Ovary (tissue), 7 donors: ENCODE measurements at regions not wholly inside any gene's neighbourhood (a gene's known extent, or its start where the extent isn't known, plus 50 kb on each side); places are given as distances from the start of the nearest gene placed in this dataset.

Source experiments
- DNase-seq, 5 donors: peaks; one replicate each; pipeline ENCODE4 v3.0.0-alpha.2; 2019 to 2020
- H3K27ac ChIP-seq, 2 donors: fragments of 200-600 bp; one replicate each; pipeline versions ENCODE4 v1.5.1 to v1.8.0; 2019 to 2022
- H3K27me3 ChIP-seq: fragments of 200-600 bp; one replicate; pipeline ENCODE4 v1.8.0; 2022
- H3K36me3 ChIP-seq: fragments of 200-600 bp; sonication (generic); one replicate; pipeline ENCODE4 v1.5.1; 2019
- H3K4me1 ChIP-seq: one replicate; pipeline ENCODE4 v1.8.1; 2013; ENCODE audit warnings: mild to moderate bottlenecking, moderate library complexity; ENCODE audit not compliant: insufficient read depth
- H3K4me3 ChIP-seq: fragments of 200-600 bp; sonication (generic); one replicate; pipeline ENCODE4 v1.5.1; 2017
- H3K9me3 ChIP-seq, 2 donors: fragments of 200-600 bp in 1 of 2; sonication (generic) in 1 of 2; one replicate each; pipeline versions ENCODE4 v1.5.1 to v1.8.1; 2013 to 2019; ENCODE audit warnings: mild to moderate bottlenecking in 1 of 2, moderate library complexity in 1 of 2
- CTCF ChIP-seq, 3 donors: fragments of 450-650 bp in 2 of 3; fragments of 200-600 bp in 1 of 3; IDR thresholded peaks; one replicate each; pipeline versions ENCODE4 v1.5.1 to v1.8.0; 2016 to 2022; ENCODE audit warnings: antibody characterized with exemption in 3 of 3, mild to moderate bottlenecking in 1 of 3
- EP300 ChIP-seq: sonication (generic); formaldehyde crosslinking; IDR thresholded peaks from one replicate; pipeline ENCODE4 v1.6.1; 2017; ENCODE audit warnings: antibody characterized with exemption
- POLR2A ChIP-seq: fragments of 450-650 bp; IDR thresholded peaks from one replicate; pipeline ENCODE4 v1.6.1; 2017; ENCODE audit warnings: antibody characterized with exemption, mild to moderate bottlenecking, moderate library complexity
- WGBS, 3 donors: extraction: QIAGEN DNeasy Blood & Tissue Kit in 1 of 3; methylation state at CpG; one replicate each; pipeline versions ENCODE4 v1.1.5 to v1.1.7; 2013 to 2017; 5-methylcytosine and 5-hydroxymethylcytosine counted together
- intact Hi-C, 4 donors: fragments of 100-400 bp; cut with DNase I; formaldehyde crosslinking; loops; one replicate each; pipeline versions ENCODE4 v1.11.0 to v1.15.1; 2022 to 2023
- donor health status: DM: no; HTN: no; CAD: no; lungs with moderate emphysema.
- donor health status: DM: no; HTN: no; CAD: no.
- donor health status: Bipolar disorder and iron deficiency.
- donor health status: DM: no; HTN: no; CAD: no.
- donor health status: DM: yes; HTN: yes; CAD: no.

DNA sequence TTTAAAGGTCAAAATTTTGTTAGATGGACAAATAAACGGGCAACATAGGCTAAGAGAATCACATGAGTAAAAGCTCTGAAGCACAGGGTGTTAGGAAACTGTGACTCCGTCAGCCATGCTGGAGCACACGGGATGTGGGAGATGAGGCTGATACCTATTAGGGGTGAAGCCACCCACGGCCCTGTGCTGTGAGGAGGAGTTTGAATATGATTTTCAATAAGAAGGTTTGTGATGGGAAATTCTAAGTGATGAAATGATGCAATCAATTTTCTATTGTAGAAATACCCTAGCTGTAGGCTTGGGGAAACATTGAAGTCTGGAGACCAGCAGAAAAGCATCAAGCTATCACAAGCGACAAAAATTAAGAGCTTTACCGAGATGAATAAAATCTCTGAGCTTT lies 431.3 kb downstream of the CMPK2 start:
- no peak for TF ChIP-seq POLR2A
- no peak for TF ChIP-seq CTCF (IDR thresholded peaks at IDR 0.05)
- TF ChIP-seq EP300 = no peak
- H3K27ac ChIP-seq = no peak overlapping the region
- 74 to 77% (median 75%) methylated on average over 6 of the region's 6 CpGs for WGBS, 3 donors
- intact Hi-C loops = no loop called here
- H3K4me3 ChIP-seq = no peak overlapping the region
- H3K4me1 ChIP-seq = no peaks in the 10 kb centered on the region
- H3K9me3 ChIP-seq = no peaks in the 10 kb centered on the region
- H3K36me3 ChIP-seq = no peaks in the 10 kb centered on the region
- DNase-seq = no peak
- no peaks in the 10 kb centered on the region for H3K27me3 ChIP-seq

- no peak overlapping the region for H3K4me3 ChIP-seq
- no peak for DNase-seq
- TF ChIP-seq EP300 (no peak), CTCF (IDR thresholded peaks at IDR 0.05) (no peak), POLR2A (no peak)
- WGBS, 3 donors = 65 to 84% (median 69%) methylated on average over 2 of the region's 2 CpGs
- H3K27me3 ChIP-seq = no peaks in the 10 kb centered on the region
- intact Hi-C loops = no loop called here
- H3K4me1 ChIP-seq = no peaks in the 10 kb centered on the region
- no peaks in the 10 kb centered on the region for H3K36me3 ChIP-seq
- H3K9me3 ChIP-seq = no peaks in the 10 kb centered on the region
- no peak overlapping the region for H3K27ac ChIP-seq
These were observed 423.9 kb downstream of the CMPK2 start for GRCh38 chr2:6441800-6442199.

GRCh38 chr2:6442252-6442985 lies 423.3 kb downstream of the CMPK2 start:
- WGBS, 3 donors = 45 to 51% (median 45%) methylated on average over 3 of the region's 3 CpGs

DNA sequence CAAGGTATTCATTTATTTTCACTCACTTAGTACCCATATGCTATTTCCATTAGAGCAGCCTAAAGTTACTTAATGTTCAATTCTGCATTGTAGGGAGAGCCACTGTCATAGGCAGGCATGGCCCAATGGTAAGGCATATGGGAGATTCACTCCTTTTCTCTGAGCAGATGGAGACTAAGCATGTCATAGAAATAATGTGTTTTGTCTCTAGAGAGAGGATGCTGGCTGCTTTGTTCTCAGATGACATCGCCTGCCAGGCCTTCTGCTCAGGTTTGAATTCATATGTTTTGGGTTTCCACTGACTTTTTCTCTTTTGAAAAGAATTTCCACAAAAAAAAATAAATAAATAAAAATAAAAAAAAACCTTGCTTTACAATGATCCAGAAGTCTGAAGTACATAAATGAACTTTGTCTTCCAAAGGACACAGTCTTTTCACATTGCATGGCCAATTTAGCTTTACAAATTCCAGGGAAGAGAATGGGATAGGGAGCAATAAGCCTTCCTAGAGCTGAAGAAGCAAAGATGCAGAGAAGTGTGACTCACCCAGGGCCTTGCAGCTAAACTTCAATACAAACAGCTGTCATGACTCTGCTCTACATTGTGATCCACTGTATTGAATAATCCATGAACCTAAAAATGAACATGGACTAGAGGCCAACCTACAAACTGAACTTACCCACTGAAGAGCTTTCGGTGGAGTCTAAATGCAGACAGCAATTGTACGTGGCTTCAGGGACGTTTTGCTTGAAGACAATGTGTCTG lies 422.5 kb downstream of the CMPK2 start:
- no peak for DNase-seq
- Histone ChIP-seq H3K27ac (no peak overlapping the region), H3K4me1 (no peaks in the 10 kb centered on the region), H3K9me3 (no peaks in the 10 kb centered on the region), H3K27me3 (no peaks in the 10 kb centered on the region), H3K4me3 (no peak overlapping the region), H3K36me3 (no peaks in the 10 kb centered on the region)
- TF ChIP-seq EP300 = no peak
- TF ChIP-seq POLR2A = no peak
- no peak for TF ChIP-seq CTCF (IDR thresholded peaks at IDR 0.05)
- intact Hi-C loops = no loop called here
- WGBS, 3 donors = 85 to 91% (median 85%) methylated on average over 4 of the region's 4 CpGs

More at GRCh38 chr2:6442252-6442985, 423.3 kb downstream of the CMPK2 start:
- Histone ChIP-seq H3K4me3 (no peak overlapping the region), H3K36me3 (no peaks in the 10 kb centered on the region), H3K27ac (no peak overlapping the region), H3K27me3 (no peaks in the 10 kb centered on the region), H3K4me1 (no peaks in the 10 kb centered on the region), H3K9me3 (no peaks in the 10 kb centered on the region)
- TF ChIP-seq POLR2A (no peak), CTCF (IDR thresholded peaks at IDR 0.05) (no peak), EP300 (no peak)
- intact Hi-C loops = no loop called here
- no peak for DNase-seq
